HEK293 (cell line): ENCODE measurements at regions not wholly inside any gene's neighbourhood (a gene's known extent, or its start where the extent isn't known, plus 50 kb on each side); places are given as distances from the start of the nearest gene placed in this dataset.

ENCODE experiments used
- ZFP41 ChIP-seq: fragments of 450-650 bp; formaldehyde crosslinking; IDR thresholded peaks from 2 replicates; pipeline ENCODE4 v1.5.1; 2016; ENCODE audit warnings: missing biosample characterization, missing genetic modification characterization, borderline replicate concordance
- ZNF248 ChIP-seq: fragments of 450-650 bp; formaldehyde crosslinking; IDR thresholded peaks from 2 replicates; pipeline ENCODE4 v1.5.1; 2017; ENCODE audit warnings: missing biosample characterization, missing genetic modification characterization
- TF ChIP-seq, protein P1 (sequence below): fragments of 450-650 bp; formaldehyde crosslinking; IDR thresholded peaks from 2 replicates; pipeline ENCODE4 v1.5.1; 2016; ENCODE audit warnings: missing biosample characterization, missing genetic modification characterization

DNA sequence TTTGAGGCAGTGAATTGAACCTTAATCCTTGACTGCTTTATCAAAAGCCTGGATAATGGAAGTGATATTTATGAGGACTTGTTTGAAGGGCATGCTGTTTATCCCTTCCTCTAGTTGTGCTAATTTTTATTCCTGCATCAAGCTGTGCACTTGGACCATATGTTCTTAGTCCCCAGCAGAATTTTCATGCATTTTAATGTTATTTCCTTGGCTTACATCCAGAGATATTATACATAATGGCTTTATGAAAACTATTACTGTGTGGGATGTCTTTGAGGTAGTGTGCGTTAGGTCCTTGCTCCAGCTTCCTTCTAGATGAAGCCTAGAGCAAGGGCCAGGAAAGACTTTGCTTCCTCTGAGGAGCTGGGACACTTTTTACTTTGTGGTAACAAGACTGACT lies 378.4 kb downstream of the LPIN1 start:
- no peak for TF ChIP-seq ZFP41 (tag by site-specific recombination)
- TF ChIP-seq, protein P1, sequence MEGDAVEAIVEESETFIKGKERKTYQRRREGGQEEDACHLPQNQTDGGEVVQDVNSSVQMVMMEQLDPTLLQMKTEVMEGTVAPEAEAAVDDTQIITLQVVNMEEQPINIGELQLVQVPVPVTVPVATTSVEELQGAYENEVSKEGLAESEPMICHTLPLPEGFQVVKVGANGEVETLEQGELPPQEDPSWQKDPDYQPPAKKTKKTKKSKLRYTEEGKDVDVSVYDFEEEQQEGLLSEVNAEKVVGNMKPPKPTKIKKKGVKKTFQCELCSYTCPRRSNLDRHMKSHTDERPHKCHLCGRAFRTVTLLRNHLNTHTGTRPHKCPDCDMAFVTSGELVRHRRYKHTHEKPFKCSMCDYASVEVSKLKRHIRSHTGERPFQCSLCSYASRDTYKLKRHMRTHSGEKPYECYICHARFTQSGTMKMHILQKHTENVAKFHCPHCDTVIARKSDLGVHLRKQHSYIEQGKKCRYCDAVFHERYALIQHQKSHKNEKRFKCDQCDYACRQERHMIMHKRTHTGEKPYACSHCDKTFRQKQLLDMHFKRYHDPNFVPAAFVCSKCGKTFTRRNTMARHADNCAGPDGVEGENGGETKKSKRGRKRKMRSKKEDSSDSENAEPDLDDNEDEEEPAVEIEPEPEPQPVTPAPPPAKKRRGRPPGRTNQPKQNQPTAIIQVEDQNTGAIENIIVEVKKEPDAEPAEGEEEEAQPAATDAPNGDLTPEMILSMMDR (tag by site-specific recombination): no peak
- TF ChIP-seq ZNF248 (tag by site-specific recombination): no peak
